AG10803 (cell line): ENCODE measurements at regions not wholly inside any gene's neighbourhood (a gene's known extent, or its start where the extent isn't known, plus 50 kb on each side); places are given as distances from the start of the nearest gene placed in this dataset.

Experiments
- DNase-seq: peaks from one replicate; pipeline ENCODE4 v3.0.0; 2010; ENCODE audit warnings: low read depth
- H3K4me3 ChIP-seq: 2 replicates; pipeline ENCODE4 v1.5.1; 2011; ENCODE audit warnings: mild to moderate bottlenecking, low read length, control low read depth
- CTCF ChIP-seq: conservative IDR thresholded peaks from 2 replicates; pipeline ENCODE4 v1.5.1; 2011; ENCODE audit warnings: mild to moderate bottlenecking, low read length, control low read depth, inconsistent platforms

GRCh38 chr1:34587761-34588160, 167.1 kb upstream of the GJB5 start:
- DNase-seq, result no peak
- H3K4me3 ChIP-seq, result no peak overlapping the region
- TF ChIP-seq CTCF, result no peak

GRCh38 chr1:34590211-34590623, 164.6 kb upstream of the GJB5 start:
- no peak for DNase-seq

GRCh38 chr1:34591751-34592629, 162.9 kb upstream of the GJB5 start:
- no peak overlapping the region for H3K4me3 ChIP-seq
- peak; percentile 45 for TF ChIP-seq CTCF
- DNase-seq, result peak; percentile 17

More at GRCh38 chr1:34590211-34590623, 164.6 kb upstream of the GJB5 start:
- no peak overlapping the region for H3K4me3 ChIP-seq
- TF ChIP-seq CTCF, result no peak

GRCh38 chr1:34597877-34598514, 156.9 kb upstream of the GJB5 start:
- peak; percentile 63 for DNase-seq
- no peak overlapping the region for H3K4me3 ChIP-seq
- peak; percentile 97 for TF ChIP-seq CTCF

- no peak overlapping the region for H3K4me3 ChIP-seq
- no peak for DNase-seq
- TF ChIP-seq CTCF, result no peak
These were observed 151.9 kb upstream of the GJB5 start for GRCh38 chr1:34602907-34603306.

GRCh38 chr1:34603594-34603993, 151.3 kb upstream of the GJB5 start:
- TF ChIP-seq CTCF, result no peak
- no peak for DNase-seq

GRCh38 chr1:34606504-34606903, 148.3 kb upstream of the GJB5 start:
- H3K4me3 ChIP-seq, result no peak overlapping the region
- TF ChIP-seq CTCF, result no peak
- DNase-seq, result no peak

More at GRCh38 chr1:34603594-34603993, 151.3 kb upstream of the GJB5 start:
- no peak overlapping the region for H3K4me3 ChIP-seq
